HCT116 (cell line): ENCODE measurements at regions not wholly inside any gene's neighbourhood (a gene's known extent, or its start where the extent isn't known, plus 50 kb on each side); places are given as distances from the start of the nearest gene placed in this dataset.

Source experiments
- ATAC-seq: fragments of 200-7000 bp; cut with Tn5 transposase; 2 replicates; pipeline ENCODE4 v1.9.1; 2020; ENCODE audit warnings: mild to moderate bottlenecking, moderate library complexity
- BruUV-seq: library from RNA; stranded (reverse); fragments of 400-500 nt; replicated peaks from 2 replicates; lab custom pipeline; 2021; lab: Mats Ljungman, UMichigan
- CTCF ChIA-PET: fragments of 300-600 bp; sonication (Branson Sonifier 250); formaldehyde crosslinking; loops from one replicate; lab custom pipeline; 2021; ENCODE audit warnings: antibody characterized with exemption; lab: Charles Lee
- POLR2A ChIA-PET: fragments of 300-600, 350-600 bp; sonication (Branson Sonifier 250); formaldehyde crosslinking; loops from one replicate; lab custom pipeline; 2021; ENCODE audit warnings: antibody characterized with exemption; lab: Charles Lee
- RAD21 ChIA-PET, 2 experiments: fragments of 300-600 bp; sonication (Branson Sonifier 250); formaldehyde crosslinking; loops; one replicate each; lab custom pipeline; 2023; ENCODE audit warnings: low total read pairs in 2 of 2; ENCODE audit not compliant: uncharacterized antibody in 2 of 2, unreplicated experiment in 2 of 2, low non-redundant PET in 1 of 2; lab: Charles Lee
- DNase-seq: peaks from one replicate; pipeline ENCODE4 v3.0.0-alpha.2; 2010; ENCODE audit warnings: low read depth, low spot score
- H2AFZ ChIP-seq: fragments of 200-600 bp; shearing (Covaris generic), sonication (generic); 2 replicates; pipeline ENCODE4 v1.6.1; 2017; ENCODE audit warnings: low read depth, mixed run types, mixed read lengths, antibody characterized with exemption, low read length; ENCODE audit not compliant: poor library complexity, severe bottlenecking
- H3K27ac ChIP-seq: 2 replicates; pipeline ENCODE4 v1.5.1; 2012; ENCODE audit warnings: low read depth, low read length
- H3K27me3 ChIP-seq: fragments of 200-600 bp; sonication (generic); 2 replicates; pipeline ENCODE4 v1.6.1; 2016; ENCODE audit warnings: mixed run types, low read length, mixed read lengths; ENCODE audit not compliant: insufficient read depth
- H3K36me3 ChIP-seq, 2 experiments: fragments of 200-500 bp in 1 of 2; fragments of 200-600 bp in 1 of 2; sonication (Bioruptor generic) in 1 of 2; sonication (generic) in 1 of 2; 2 replicates each; pipeline versions ENCODE4 v1.5.1 to v1.6.1; 2014 to 2016; ENCODE audit warnings: low read length in 2 of 2, inconsistent platforms in 1 of 2, mixed read lengths in 1 of 2, mixed run types in 1 of 2; ENCODE audit not compliant: insufficient read depth in 2 of 2, control insufficient read depth in 1 of 2
- H3K4me1 ChIP-seq, 2 experiments: fragments of 200-600 bp in 1 of 2; sonication (generic) in 1 of 2; 2 replicates each; pipeline versions ENCODE4 v1.5.1 to v1.6.1; 2012 to 2017; ENCODE audit warnings: low read length in 2 of 2, inconsistent platforms in 1 of 2, mild to moderate bottlenecking in 1 of 2, mixed read lengths in 1 of 2, mixed run types in 1 of 2, moderate library complexity in 1 of 2; ENCODE audit not compliant: insufficient read depth in 2 of 2, control insufficient read depth in 1 of 2
- H3K4me2 ChIP-seq: fragments of 200-600 bp; sonication (generic); 2 replicates; pipeline ENCODE4 v1.6.1; 2017; ENCODE audit warnings: mixed run types, low read length, mixed read lengths
- H3K4me3 ChIP-seq, 2 experiments: fragments of 200-600 bp in 1 of 2; sonication (generic) in 1 of 2; replicated peaks in 1 of 2; 2 replicates each; pipeline ENCODE4 v1.5.1; 2011 to 2016; ENCODE audit warnings: low read length in 2 of 2, control low read depth in 1 of 2, low read depth in 1 of 2, mild to moderate bottlenecking in 1 of 2, mixed read lengths in 1 of 2, mixed run types in 1 of 2
- H3K79me2 ChIP-seq: fragments of 200-600 bp; sonication (generic); 2 replicates; pipeline ENCODE4 v1.6.1; 2017; ENCODE audit warnings: mild to moderate bottlenecking, mixed run types, low read length, moderate library complexity, mixed read lengths; ENCODE audit not compliant: insufficient read depth
- H3K9ac ChIP-seq: fragments of 200-600 bp; sonication (generic); 2 replicates; pipeline ENCODE4 v1.6.1; 2016; ENCODE audit warnings: low read length, mixed read lengths
- H3K9me2 ChIP-seq: fragments of 200-600 bp; sonication (generic), shearing (Covaris generic); 2 replicates; pipeline ENCODE4 v1.6.1; 2017; ENCODE audit warnings: mixed run types, mild to moderate bottlenecking, moderate library complexity; ENCODE audit not compliant: insufficient read depth
- H3K9me3 ChIP-seq, 2 experiments: fragments of 200-500 bp in 1 of 2; fragments of 200-600 bp in 1 of 2; sonication (Bioruptor generic) in 1 of 2; sonication (generic) in 1 of 2; 2 replicates each; pipeline ENCODE4 v1.6.1; 2014 to 2017; ENCODE audit warnings: low read length in 2 of 2, mixed read lengths in 2 of 2, inconsistent platforms in 1 of 2, low read depth in 1 of 2, mild to moderate bottlenecking in 1 of 2, mixed run types in 1 of 2, moderate library complexity in 1 of 2; ENCODE audit not compliant: control insufficient read depth in 1 of 2, insufficient read depth in 1 of 2
- H4K20me1 ChIP-seq: fragments of 200-600 bp; sonication (generic), shearing (Covaris generic); 2 replicates; pipeline ENCODE4 v1.6.1; 2017; ENCODE audit warnings: mixed run types, mild to moderate bottlenecking, moderate library complexity; ENCODE audit not compliant: insufficient read depth
- CTCF ChIP-seq, 3 experiments: fragments of 200-600 bp in 1 of 3; sonication (generic) in 1 of 3; IDR thresholded peaks in 2 of 3; conservative IDR thresholded peaks in 1 of 3; 2 replicates each; pipeline ENCODE4 v1.5.1; 2012 to 2017; ENCODE audit warnings: low read depth in 2 of 3, low read length in 2 of 3, antibody characterized with exemption in 1 of 3, borderline replicate concordance in 1 of 3, control low read depth in 1 of 3, mild to moderate bottlenecking in 1 of 3, mixed read lengths in 1 of 3, mixed run types in 1 of 3, moderate library complexity in 1 of 3; ENCODE audit not compliant: insufficient read depth in 1 of 3
- EGR1 ChIP-seq: IDR thresholded peaks from 2 replicates; pipeline ENCODE4 v1.6.1; 2012; ENCODE audit warnings: low read depth
- ELF1 ChIP-seq: IDR thresholded peaks from 2 replicates; pipeline ENCODE4 v1.6.1; 2012; ENCODE audit warnings: low read depth, borderline replicate concordance
- EZH2 ChIP-seq: fragments of 200-600 bp; sonication (generic); IDR thresholded peaks from 2 replicates; pipeline ENCODE4 v1.6.1; 2017; ENCODE audit warnings: antibody characterized with exemption, mixed run types
- EZH2phosphoT487 ChIP-seq: fragments of 200-600 bp; IDR thresholded peaks from 2 replicates; pipeline ENCODE4 v1.6.1; 2018; ENCODE audit warnings: antibody characterized with exemption, borderline replicate concordance
- JUND ChIP-seq: IDR thresholded peaks from 2 replicates; pipeline ENCODE4 v1.6.1; 2012
- POLR2A ChIP-seq: IDR thresholded peaks from 2 replicates; pipeline ENCODE4 v1.7.0; 2011; ENCODE audit warnings: borderline replicate concordance; ENCODE audit not compliant: insufficient read depth, insufficient read length; ENCODE audit errors: extremely low read depth
- POLR2AphosphoS5 ChIP-seq: IDR thresholded peaks from 2 replicates; pipeline ENCODE4 v1.6.1; 2011; ENCODE audit warnings: mild to moderate bottlenecking, low read depth, low read length, moderate library complexity
- RAD21 ChIP-seq: IDR thresholded peaks from 2 replicates; pipeline ENCODE4 v1.6.1; 2012; ENCODE audit warnings: low read depth, mild to moderate bottlenecking
- SIN3A ChIP-seq: IDR thresholded peaks from 2 replicates; pipeline ENCODE4 v1.6.1; 2012; ENCODE audit warnings: low read depth
- SRF ChIP-seq: IDR thresholded peaks from 2 replicates; pipeline ENCODE4 v1.6.1; 2012; ENCODE audit warnings: low read depth
- TCF7L2 ChIP-seq: IDR thresholded peaks from 2 replicates; pipeline ENCODE4 v1.7.0; 2011; ENCODE audit warnings: borderline replicate concordance, inconsistent platforms; ENCODE audit not compliant: insufficient read depth, insufficient read length; ENCODE audit errors: extremely low read depth
- YY1 ChIP-seq: IDR thresholded peaks from 2 replicates; pipeline ENCODE4 v1.6.1; 2011; ENCODE audit warnings: low read length, low read depth, moderate library complexity, mild to moderate bottlenecking; ENCODE audit not compliant: insufficient replicate concordance; ENCODE audit errors: extremely low read depth
- ZFX ChIP-seq: fragments of 450-650 bp; IDR thresholded peaks from 2 replicates; pipeline ENCODE4 v1.6.1; 2017
- intact Hi-C: fragments of 100-400 bp; cut with micrococcal nuclease; formaldehyde crosslinking; loops from 2 replicates; pipeline ENCODE4 v1.10.0; 2022
- TF ChIP-seq, protein P1 (sequence below): IDR thresholded peaks from 2 replicates; pipeline ENCODE4 v1.6.1; 2012

- POLR2A ChIA-PET: no interaction called here
- TF ChIP-seq ZFX (no peak), EGR1 (no peak), CTCF (IDR thresholded peaks at IDR 0.05 in 2 of 3, conservative IDR thresholded peaks at IDR 0.05 in 1 of 3; ENCODE audit: borderline replicate concordance in 1 of 3, insufficient read depth in 1 of 3, low read depth in 2 of 3, low read length in 2 of 3) (no peak), POLR2A (no peak), EZH2phosphoT487 (no peak), POLR2AphosphoS5 (no peak), SRF (no peak), SIN3A (no peak), YY1 (no peak), ELF1 (no peak), TCF7L2 (no peak), EZH2 (no peak), RAD21 (no peak), JUND (no peak)
- TF ChIP-seq, protein P1, sequence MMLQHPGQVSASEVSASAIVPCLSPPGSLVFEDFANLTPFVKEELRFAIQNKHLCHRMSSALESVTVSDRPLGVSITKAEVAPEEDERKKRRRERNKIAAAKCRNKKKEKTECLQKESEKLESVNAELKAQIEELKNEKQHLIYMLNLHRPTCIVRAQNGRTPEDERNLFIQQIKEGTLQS: no peak
- H3K9me2 ChIP-seq: no peaks in the 10 kb centered on the region
- no peak overlapping the region for H3K9ac ChIP-seq
- H3K4me1 ChIP-seq: no peaks in the 10 kb centered on the region
- no peak overlapping the region for H3K4me2 ChIP-seq
- no peak for DNase-seq
- no peaks in the 10 kb centered on the region for H4K20me1 ChIP-seq
- no peak overlapping the region for H2AFZ ChIP-seq
- no peaks in the 10 kb centered on the region for H3K9me3 ChIP-seq
- H3K27ac ChIP-seq: no peak overlapping the region
- no TSS peak for BruUV-seq
- ATAC-seq: no peak
- CTCF ChIA-PET: no interaction called here
- intact Hi-C loops: no loop called here
- H3K79me2 ChIP-seq: no peaks in the 10 kb centered on the region
- RAD21 ChIA-PET: no interaction called here
- H3K27me3 ChIP-seq: no peaks in the 10 kb centered on the region
- no peak overlapping the region for H3K4me3 ChIP-seq
- no peaks in the 10 kb centered on the region for H3K36me3 ChIP-seq
Observed at GRCh38 chr14:97873291-97873690, 1076.1 kb downstream of the VRK1 start.
